Tibial nerve (tissue), 4 donors: ENCODE measurements at regions not wholly inside any gene's neighbourhood (a gene's known extent, or its start where the extent isn't known, plus 50 kb on each side); places are given as distances from the start of the nearest gene placed in this dataset.

ENCODE experiments used
- DNase-seq, 2 donors: peaks; one replicate each; pipeline ENCODE4 v3.0.0-alpha.2; 2019; ENCODE audit warnings: low spot score in 2 of 2
- H3K27ac ChIP-seq, 4 donors: fragments of 200-600 bp; sonication (generic) in 3 of 4; one replicate each; pipeline ENCODE4 v1.5.1; 2017 to 2019; ENCODE audit warnings: mild to moderate bottlenecking in 1 of 4
- H3K27me3 ChIP-seq, 2 donors: fragments of 200-600 bp; sonication (generic) in 1 of 2; one replicate each; pipeline versions ENCODE4 v1.5.1 to v1.6.0; 2017 to 2019
- H3K36me3 ChIP-seq, 3 donors: fragments of 200-600 bp; sonication (generic); one replicate each; pipeline ENCODE4 v1.5.1; 2018 to 2019
- H3K4me1 ChIP-seq, 4 donors: fragments of 200-600 bp; sonication (generic) in 3 of 4; one replicate each; pipeline ENCODE4 v1.5.1; 2017 to 2019
- H3K4me3 ChIP-seq, 4 donors: fragments of 200-600 bp; sonication (generic) in 3 of 4; one replicate each; pipeline ENCODE4 v1.5.1; 2017 to 2019; ENCODE audit warnings: mild to moderate bottlenecking in 1 of 4, moderate library complexity in 1 of 4
- H3K9me3 ChIP-seq, 4 donors: fragments of 200-600 bp; sonication (generic) in 3 of 4; one replicate each; pipeline ENCODE4 v1.5.1; 2017 to 2019
- EP300 ChIP-seq, 2 donors: sonication (generic); formaldehyde crosslinking; IDR thresholded peaks; one replicate each; pipeline ENCODE4 v1.6.1; 2017; ENCODE audit warnings: antibody characterized with exemption in 2 of 2, mild to moderate bottlenecking in 1 of 2
- POLR2A ChIP-seq, 2 donors: fragments of 450-650 bp; IDR thresholded peaks; one replicate each; pipeline ENCODE4 v1.6.1; 2017; ENCODE audit warnings: antibody characterized with exemption in 2 of 2, mild to moderate bottlenecking in 2 of 2, moderate library complexity in 2 of 2
- WGBS, 2 donors: methylation state at CpG; one replicate each; pipeline ENCODE4 v1.1.5; 2018; 5-methylcytosine and 5-hydroxymethylcytosine counted together
- TF ChIP-seq, protein P1 (sequence below), 5 experiments: fragments of 200-600 bp in 3 of 5; fragments of 450-650 bp in 2 of 5; sonication (generic) in 3 of 5; IDR thresholded peaks; one replicate each; pipeline ENCODE4 v1.5.1; 2016 to 2019; ENCODE audit warnings: antibody characterized with exemption in 5 of 5, mild to moderate bottlenecking in 3 of 5, moderate library complexity in 2 of 5

GRCh38 chr3:160092760-160093159 lies 104.1 kb downstream of the IL12A start:
- Histone ChIP-seq H3K27me3 (no peaks in the 10 kb centered on the region), H3K4me1 (no peaks in the 10 kb centered on the region), H3K4me3 (no peak overlapping the region), H3K36me3 (no peaks in the 10 kb centered on the region), H3K9me3 (no peaks in the 10 kb centered on the region), H3K27ac (no peak overlapping the region)
- no peak for DNase-seq
- 97 to 98% methylated on average over 4 of the region's 4 CpGs for WGBS, 2 donors
- no peak for TF ChIP-seq EP300 (IDR thresholded peaks at IDR 0.05)

DNA sequence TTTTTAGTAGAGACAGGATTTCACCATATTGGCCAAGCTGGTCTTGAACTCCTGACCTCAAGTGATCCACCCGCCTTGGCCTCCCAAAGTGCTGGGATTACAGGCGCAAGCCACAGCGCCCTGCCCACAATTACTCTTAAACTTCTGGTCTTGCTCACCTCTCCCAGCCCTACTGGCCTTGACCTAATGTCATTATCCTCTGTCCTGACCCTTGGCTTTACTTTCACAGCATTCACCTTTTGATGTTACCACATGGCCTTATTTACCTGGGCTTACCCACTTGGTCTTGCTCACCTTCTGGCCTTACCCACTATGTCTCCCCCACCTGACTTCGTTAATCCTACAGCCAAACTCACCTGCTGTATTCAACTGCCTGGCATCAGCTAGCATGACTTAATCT lies 105.9 kb downstream of the IL12A start:
- no peaks in the 10 kb centered on the region for H3K27me3 ChIP-seq
- TF ChIP-seq, protein P1, sequence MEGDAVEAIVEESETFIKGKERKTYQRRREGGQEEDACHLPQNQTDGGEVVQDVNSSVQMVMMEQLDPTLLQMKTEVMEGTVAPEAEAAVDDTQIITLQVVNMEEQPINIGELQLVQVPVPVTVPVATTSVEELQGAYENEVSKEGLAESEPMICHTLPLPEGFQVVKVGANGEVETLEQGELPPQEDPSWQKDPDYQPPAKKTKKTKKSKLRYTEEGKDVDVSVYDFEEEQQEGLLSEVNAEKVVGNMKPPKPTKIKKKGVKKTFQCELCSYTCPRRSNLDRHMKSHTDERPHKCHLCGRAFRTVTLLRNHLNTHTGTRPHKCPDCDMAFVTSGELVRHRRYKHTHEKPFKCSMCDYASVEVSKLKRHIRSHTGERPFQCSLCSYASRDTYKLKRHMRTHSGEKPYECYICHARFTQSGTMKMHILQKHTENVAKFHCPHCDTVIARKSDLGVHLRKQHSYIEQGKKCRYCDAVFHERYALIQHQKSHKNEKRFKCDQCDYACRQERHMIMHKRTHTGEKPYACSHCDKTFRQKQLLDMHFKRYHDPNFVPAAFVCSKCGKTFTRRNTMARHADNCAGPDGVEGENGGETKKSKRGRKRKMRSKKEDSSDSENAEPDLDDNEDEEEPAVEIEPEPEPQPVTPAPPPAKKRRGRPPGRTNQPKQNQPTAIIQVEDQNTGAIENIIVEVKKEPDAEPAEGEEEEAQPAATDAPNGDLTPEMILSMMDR (IDR thresholded peaks at IDR 0.05) = no peak
- TF ChIP-seq EP300 (IDR thresholded peaks at IDR 0.05) (no peak), POLR2A (IDR thresholded peaks at IDR 0.05) (no peak)
- H3K4me1 ChIP-seq = no peaks in the 10 kb centered on the region
- H3K27ac ChIP-seq = no peak overlapping the region
- no peaks in the 10 kb centered on the region for H3K36me3 ChIP-seq
- no peaks in the 10 kb centered on the region for H3K9me3 ChIP-seq
- DNase-seq = no peak
- H3K4me3 ChIP-seq = no peak overlapping the region
- WGBS, 2 donors = 92 to 95% methylated on average over 4 of the region's 4 CpGs

GRCh38 chr3:160097478-160097877 lies 108.8 kb downstream of the IL12A start:
- no peak for DNase-seq
- H3K27me3 ChIP-seq = no peaks in the 10 kb centered on the region
- no peaks in the 10 kb centered on the region for H3K9me3 ChIP-seq
- no peaks in the 10 kb centered on the region for H3K4me1 ChIP-seq
- no peak overlapping the region for H3K4me3 ChIP-seq
- WGBS, 2 donors = 93 to 96% methylated on average over 11 of the region's 11 CpGs
- no peaks in the 10 kb centered on the region for H3K36me3 ChIP-seq
- no peak overlapping the region for H3K27ac ChIP-seq
- TF ChIP-seq, protein P1 (IDR thresholded peaks at IDR 0.05) = no peak
- TF ChIP-seq EP300 (IDR thresholded peaks at IDR 0.05) (no peak), POLR2A (IDR thresholded peaks at IDR 0.05) (no peak)

- Histone ChIP-seq H3K4me1 (no peaks in the 10 kb centered on the region), H3K27me3 (no peaks in the 10 kb centered on the region), H3K36me3 (no peaks in the 10 kb centered on the region), H3K4me3 (no peak overlapping the region), H3K27ac (no peak overlapping the region), H3K9me3 (no peaks in the 10 kb centered on the region)
- no peak for DNase-seq
- TF ChIP-seq, protein P1 (IDR thresholded peaks at IDR 0.05) = no peak
- TF ChIP-seq POLR2A (IDR thresholded peaks at IDR 0.05) (no peak), EP300 (IDR thresholded peaks at IDR 0.05) (no peak)
- 70 to 83% methylated on average over 5 of the region's 5 CpGs for WGBS, 2 donors
These were observed 109.8 kb downstream of the IL12A start for GRCh38 chr3:160098261-160098908.

- TF ChIP-seq POLR2A (IDR thresholded peaks at IDR 0.05) (no peak), EP300 (IDR thresholded peaks at IDR 0.05) (no peak)
- TF ChIP-seq, protein P1 (IDR thresholded peaks at IDR 0.05) = no peak
- no peak overlapping the region for H3K27ac ChIP-seq
- H3K36me3 ChIP-seq = no peaks in the 10 kb centered on the region
- 68 to 73% methylated on average over 3 of the region's 3 CpGs for WGBS, 2 donors
- H3K4me3 ChIP-seq = no peak overlapping the region
- no peaks in the 10 kb centered on the region for H3K9me3 ChIP-seq
- H3K27me3 ChIP-seq = no peaks in the 10 kb centered on the region
- no peaks in the 10 kb centered on the region for H3K4me1 ChIP-seq
- DNase-seq = no peak
These were observed 110.4 kb downstream of the IL12A start for GRCh38 chr3:160098926-160099626.
